PC-9 (cell line): ENCODE measurements at regions not wholly inside any gene's neighbourhood (a gene's known extent, or its start where the extent isn't known, plus 50 kb on each side); places are given as distances from the start of the nearest gene placed in this dataset.
"Not testable (repeated sequence)": the region's sequence is repeated elsewhere in the genome, so short reads cannot be mapped to it uniquely, and the experiment has no call there.

ENCODE experiments used
- BruUV-seq: library from RNA; stranded (reverse); fragments of 400-500 nt; replicated peaks from 2 replicates; lab custom pipeline; 2021; lab: Mats Ljungman, UMichigan
- CTCF ChIA-PET: fragments of 300-600 bp; sonication (Branson Sonifier 250); formaldehyde crosslinking; loops from one replicate; lab custom pipeline; 2022; ENCODE audit warnings: antibody characterized with exemption; lab: Charles Lee
- POLR2A ChIA-PET: fragments of 300-600 bp; sonication (Branson Sonifier 250); formaldehyde crosslinking; loops from one replicate; lab custom pipeline; 2022; ENCODE audit warnings: antibody characterized with exemption; ENCODE audit not compliant: unreplicated experiment; lab: Charles Lee
- DNase-seq, 2 experiments: peaks; one replicate each; pipeline versions ENCODE4 v3.0.0 to v3.0.0-alpha.2; 2015 to 2022; ENCODE audit warnings: mixed read lengths in 1 of 2
- H2AFZ ChIP-seq: fragments of 200-600 bp; sonication (generic); 2 replicates; pipeline ENCODE4 v1.8.1; 2017; ENCODE audit warnings: antibody characterized with exemption
- H3F3A ChIP-seq: fragments of 200-600 bp; sonication (generic); 2 replicates; pipeline ENCODE4 v1.8.1; 2017; ENCODE audit warnings: antibody characterized with exemption, mild to moderate bottlenecking, low read depth; ENCODE audit not compliant: insufficient read depth
- H3K27ac ChIP-seq: fragments of 200-600 bp; sonication (generic); 2 replicates; pipeline ENCODE4 v1.6.1; 2016; ENCODE audit warnings: mixed run types
- H3K27me3 ChIP-seq: fragments of 200-600 bp; sonication (generic); 2 replicates; pipeline ENCODE4 v1.6.1; 2016; ENCODE audit warnings: low read depth, mixed run types; ENCODE audit not compliant: insufficient read depth
- H3K36me3 ChIP-seq: fragments of 200-600 bp; sonication (generic); 2 replicates; pipeline ENCODE4 v1.6.1; 2016; ENCODE audit warnings: low read depth, mixed run types
- H3K4me1 ChIP-seq: fragments of 200-600 bp; sonication (generic); replicated peaks from 2 replicates; pipeline ENCODE4 v1.6.1; 2016; ENCODE audit warnings: mixed run types; ENCODE audit not compliant: insufficient read depth
- H3K4me2 ChIP-seq: fragments of 200-600 bp; sonication (generic); 2 replicates; pipeline ENCODE4 v1.6.1; 2017; ENCODE audit warnings: mixed run types
- H3K4me3 ChIP-seq: fragments of 200-600 bp; sonication (generic); 2 replicates; pipeline ENCODE4 v1.6.1; 2016; ENCODE audit warnings: mixed run types
- H3K79me2 ChIP-seq: fragments of 200-600 bp; sonication (generic); 2 replicates; pipeline ENCODE4 v1.6.1; 2017; ENCODE audit warnings: low read depth, mixed run types
- H3K9me2 ChIP-seq: fragments of 200-600 bp; sonication (generic); 2 replicates; pipeline ENCODE4 v1.8.1; 2017; ENCODE audit warnings: mild to moderate bottlenecking; ENCODE audit not compliant: insufficient read depth
- H3K9me3 ChIP-seq: fragments of 200-600 bp; sonication (generic); 2 replicates; pipeline ENCODE4 v1.8.1; 2016; ENCODE audit warnings: low read depth; ENCODE audit not compliant: insufficient read depth
- H4K20me1 ChIP-seq: fragments of 200-600 bp; sonication (generic); 2 replicates; pipeline ENCODE4 v1.8.1; 2017; ENCODE audit not compliant: insufficient read depth
- CTCF ChIP-seq: fragments of 200-600 bp; sonication (generic); conservative IDR thresholded peaks from 2 replicates; pipeline ENCODE4 v1.6.1; 2017; ENCODE audit warnings: mixed run types, antibody characterized with exemption, mild to moderate bottlenecking, moderate library complexity
- EZH2 ChIP-seq: fragments of 200-600 bp; sonication (generic); IDR thresholded peaks from 2 replicates; pipeline ENCODE4 v1.8.0; 2017; ENCODE audit warnings: antibody characterized with exemption, low read depth
- intact Hi-C: fragments of 100-400 bp; cut with micrococcal nuclease; formaldehyde crosslinking; loops from one replicate; pipeline ENCODE4 v1.10.0; 2022; ENCODE audit not compliant: unreplicated experiment

GRCh38 chr9:34862836-34863235 lies 95.2 kb upstream of the PHF24 start:
- H3K4me2 ChIP-seq = no peak overlapping the region

GRCh38 chr9:34862043-34862442 lies 96.0 kb upstream of the PHF24 start:
- Histone ChIP-seq H3K4me1 (no peaks in the 10 kb centered on the region), H3K27me3 (no peaks in the 10 kb centered on the region), H3K4me3 (no peak overlapping the region), H3F3A (no peaks in the 10 kb centered on the region), H4K20me1 (no peaks in the 10 kb centered on the region), H3K79me2 (no peaks in the 10 kb centered on the region), H3K4me2 (no peak overlapping the region), H3K27ac (no peak overlapping the region), H3K9me2 (no peaks in the 10 kb centered on the region), H3K9me3 (no peaks in the 10 kb centered on the region), H2AFZ (no peak overlapping the region), H3K36me3 (no peaks in the 10 kb centered on the region)
- CTCF ChIA-PET = no interaction called here
- intact Hi-C loops = no loop called here
- POLR2A ChIA-PET = no interaction called here
- no peak for TF ChIP-seq CTCF
- TF ChIP-seq EZH2 = no peak
- no TSS peak for BruUV-seq
- DNase-seq = no peak

More at GRCh38 chr9:34862836-34863235, 95.2 kb upstream of the PHF24 start:
- no peak overlapping the region for H2AFZ ChIP-seq
- ChIA-PET CTCF (no interaction called here), POLR2A (no interaction called here)
- H3K79me2 ChIP-seq = no peaks in the 10 kb centered on the region
- TF ChIP-seq CTCF (no peak), EZH2 (no peak)
- H3K27me3 ChIP-seq = no peaks in the 10 kb centered on the region
- no peaks in the 10 kb centered on the region for H3K9me3 ChIP-seq
- H3K4me1 ChIP-seq = no peaks in the 10 kb centered on the region
- intact Hi-C loops = no loop called here
- no peaks in the 10 kb centered on the region for H3K9me2 ChIP-seq
- no peaks in the 10 kb centered on the region for H3F3A ChIP-seq
- no TSS peak for BruUV-seq
- H3K4me3 ChIP-seq = no peak overlapping the region
- DNase-seq = no peak
- H3K36me3 ChIP-seq = no peaks in the 10 kb centered on the region
- no peaks in the 10 kb centered on the region for H4K20me1 ChIP-seq
- no peak overlapping the region for H3K27ac ChIP-seq

- H3K4me2 ChIP-seq, H3K36me3 ChIP-seq, H3K27me3 ChIP-seq, H4K20me1 ChIP-seq, DNase-seq, BruUV-seq, H3K4me1 ChIP-seq, H3F3A ChIP-seq, H3K9me3 ChIP-seq, H3K27ac ChIP-seq, intact Hi-C loops, POLR2A ChIA-PET, H3K4me3 ChIP-seq, H3K9me2 ChIP-seq, H2AFZ ChIP-seq, H3K79me2 ChIP-seq, CTCF ChIA-PET: not testable (repeated sequence)
These were observed 103.1 kb upstream of the PHF24 start for GRCh38 chr9:34855016-34855415.

DNA sequence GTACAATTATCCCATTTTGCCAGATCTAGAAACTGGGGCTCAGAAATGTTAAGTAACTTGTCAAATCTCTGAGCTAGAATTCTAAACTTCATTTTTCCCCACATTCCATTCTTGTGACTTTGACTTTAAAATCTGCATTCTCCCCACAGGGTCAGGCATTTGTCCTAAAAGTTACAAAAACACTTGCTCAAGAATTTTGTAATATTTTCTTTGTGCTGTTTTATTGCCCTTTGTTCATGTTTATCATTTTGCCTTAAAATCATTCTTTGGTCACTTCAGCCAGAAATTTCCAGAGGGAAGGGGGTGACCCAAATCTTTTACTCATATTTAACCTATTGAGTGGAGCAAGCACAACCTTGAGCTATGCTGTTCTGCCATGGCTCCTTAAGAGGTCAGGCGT lies 120.1 kb upstream of the CCL21 start:
- H3K4me3 ChIP-seq = no peak overlapping the region
- no peak overlapping the region for H3K4me2 ChIP-seq
- H3K9me2 ChIP-seq = no peaks in the 10 kb centered on the region
- H3F3A ChIP-seq = no peaks in the 10 kb centered on the region
- no peaks in the 10 kb centered on the region for H3K9me3 ChIP-seq
- ChIA-PET CTCF (interaction anchor here (0.7 kb wide), 1 partner anchor 154 kb away, joined by 6 read pairs; no protein-coding TSS in a partner anchor), POLR2A (no interaction called here)
- H3K4me1 ChIP-seq = no peaks in the 10 kb centered on the region
- intact Hi-C loops = no loop called here
- H3K27ac ChIP-seq = no peak overlapping the region
- H2AFZ ChIP-seq = no peak overlapping the region
- BruUV-seq = no TSS peak
- TF ChIP-seq CTCF (no peak), EZH2 (no peak)
- H3K79me2 ChIP-seq = no peaks in the 10 kb centered on the region
- peaks cover 12% of the 10 kb centered on the region; the same call in 1 of the 2 replicates for H3K27me3 ChIP-seq
- no peaks in the 10 kb centered on the region for H4K20me1 ChIP-seq
- DNase-seq = no peak
- no peaks in the 10 kb centered on the region for H3K36me3 ChIP-seq
